Psoas muscle (tissue), 7 donors: ENCODE measurements at regions not wholly inside any gene's neighbourhood (a gene's known extent, or its start where the extent isn't known, plus 50 kb on each side); places are given as distances from the start of the nearest gene placed in this dataset.

Experiments used
- ATAC-seq, 4 donors: fragments of 200-7000 bp; cut with Tn5 transposase; one replicate each; pipeline ENCODE4 v1.9.1; 2020; ENCODE audit warnings: moderate library complexity in 3 of 4, mild to moderate bottlenecking in 2 of 4
- DNase-seq, 2 donors: peaks; one replicate each; pipeline ENCODE4 v3.0.0-alpha.2; 2020
- H3K27ac ChIP-seq: fragments of 200-600 bp; one replicate; pipeline ENCODE4 v1.8.0; 2022
- H3K27me3 ChIP-seq, 3 donors: fragments of 200-600 bp in 1 of 3; one replicate each; pipeline versions ENCODE4 v1.6.1 to v1.8.0; 2013 to 2022; ENCODE audit warnings: low read length in 2 of 3, mild to moderate bottlenecking in 2 of 3, moderate library complexity in 1 of 3; ENCODE audit not compliant: insufficient read depth in 3 of 3
- H3K36me3 ChIP-seq, 2 donors: fragments of 200-600 bp in 1 of 2; one replicate each; pipeline versions ENCODE4 v1.6.1 to v1.8.0; 2013 to 2022; ENCODE audit warnings: low read depth in 1 of 2, mild to moderate bottlenecking in 1 of 2, moderate library complexity in 1 of 2; ENCODE audit not compliant: insufficient read depth in 1 of 2
- H3K4me1 ChIP-seq: fragments of 200-600 bp; one replicate; pipeline ENCODE4 v1.8.0; 2022
- H3K4me3 ChIP-seq: fragments of 200-600 bp; one replicate; pipeline ENCODE4 v1.8.0; 2022; ENCODE audit warnings: mild to moderate bottlenecking
- H3K9me3 ChIP-seq: fragments of 200-600 bp; one replicate; pipeline ENCODE4 v1.8.0; 2022
- WGBS, 3 donors: extraction: QIAGEN DNeasy Blood & Tissue Kit; methylation state at CpG; one replicate each; pipeline versions ENCODE4 v1.1.6 to v1.1.7; 2013; 5-methylcytosine and 5-hydroxymethylcytosine counted together
- intact Hi-C, 2 donors: fragments of 100-400 bp; cut with DNase I; formaldehyde crosslinking; loops; one replicate each; pipeline versions ENCODE4 v1.11.0 to v1.14.2; 2022
- TF ChIP-seq, protein P1 (sequence below): fragments of 200-600 bp; IDR thresholded peaks from one replicate; pipeline ENCODE4 v1.8.0; 2022; ENCODE audit warnings: antibody characterized with exemption
- donor health status: healthy with polysubstance abuse.
- donor health status: DM: no; HTN: no; CAD: no; lungs with moderate emphysema.
- donor health status: Bipolar disorder and iron deficiency.
- donor health status: healthy.
- donor health status: DM: yes; HTN: yes; CAD: no.
- donor health status: DM: no; HTN: no; CAD: no.
- donor health status: DM: yes; HTN: yes; CAD: no.

DNA sequence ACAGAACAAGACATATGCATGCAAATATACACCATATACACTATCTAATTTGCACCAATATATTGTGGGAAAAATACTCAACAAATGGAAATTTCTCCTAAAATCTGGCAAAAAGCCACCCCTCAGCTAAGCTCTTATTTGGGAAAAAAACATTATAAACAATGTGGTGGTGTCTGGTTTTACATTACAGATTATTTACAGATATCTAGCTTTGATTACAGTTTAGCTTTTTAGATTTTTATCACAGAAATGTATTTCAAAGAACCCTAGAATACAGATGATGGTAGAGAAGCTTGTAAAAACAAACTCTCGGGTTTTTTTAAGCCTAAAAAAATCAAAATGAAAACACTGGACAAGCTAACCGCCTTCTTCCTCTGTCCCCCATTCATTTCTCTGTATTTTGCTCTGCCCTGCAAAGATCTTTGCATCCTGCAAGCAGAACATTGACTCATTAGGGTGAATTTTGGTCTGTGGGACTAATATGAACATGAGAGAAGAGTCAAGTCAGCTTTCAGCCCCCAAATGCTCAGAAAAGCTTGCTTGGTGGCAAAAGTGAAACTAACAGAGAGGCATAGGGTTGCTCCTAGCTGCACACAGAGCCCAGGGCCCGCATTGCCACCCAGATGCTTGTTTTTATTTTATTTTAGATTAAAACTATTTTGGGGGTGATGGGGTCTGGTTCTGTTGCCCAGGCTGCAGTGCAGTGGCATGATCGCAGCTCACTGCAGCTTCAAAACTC is 88.8 kb upstream of the LYZL1 start:
- Histone ChIP-seq H3K4me1 (no peaks in the 10 kb centered on the region), H3K27ac (no peak overlapping the region), H3K4me3 (no peak overlapping the region), H3K36me3 (no peaks in the 10 kb centered on the region), H3K27me3 (no peaks in the 10 kb centered on the region), H3K9me3 (no peaks in the 10 kb centered on the region)
- intact Hi-C loops, result no loop called here
- TF ChIP-seq, protein P1, sequence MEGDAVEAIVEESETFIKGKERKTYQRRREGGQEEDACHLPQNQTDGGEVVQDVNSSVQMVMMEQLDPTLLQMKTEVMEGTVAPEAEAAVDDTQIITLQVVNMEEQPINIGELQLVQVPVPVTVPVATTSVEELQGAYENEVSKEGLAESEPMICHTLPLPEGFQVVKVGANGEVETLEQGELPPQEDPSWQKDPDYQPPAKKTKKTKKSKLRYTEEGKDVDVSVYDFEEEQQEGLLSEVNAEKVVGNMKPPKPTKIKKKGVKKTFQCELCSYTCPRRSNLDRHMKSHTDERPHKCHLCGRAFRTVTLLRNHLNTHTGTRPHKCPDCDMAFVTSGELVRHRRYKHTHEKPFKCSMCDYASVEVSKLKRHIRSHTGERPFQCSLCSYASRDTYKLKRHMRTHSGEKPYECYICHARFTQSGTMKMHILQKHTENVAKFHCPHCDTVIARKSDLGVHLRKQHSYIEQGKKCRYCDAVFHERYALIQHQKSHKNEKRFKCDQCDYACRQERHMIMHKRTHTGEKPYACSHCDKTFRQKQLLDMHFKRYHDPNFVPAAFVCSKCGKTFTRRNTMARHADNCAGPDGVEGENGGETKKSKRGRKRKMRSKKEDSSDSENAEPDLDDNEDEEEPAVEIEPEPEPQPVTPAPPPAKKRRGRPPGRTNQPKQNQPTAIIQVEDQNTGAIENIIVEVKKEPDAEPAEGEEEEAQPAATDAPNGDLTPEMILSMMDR, result no peak
- DNase-seq (no peak), ATAC-seq (no peak)
- WGBS, 3 donors, result 77 to 90% (median 78%) methylated on average over 4 of the region's 4 CpGs

DNA sequence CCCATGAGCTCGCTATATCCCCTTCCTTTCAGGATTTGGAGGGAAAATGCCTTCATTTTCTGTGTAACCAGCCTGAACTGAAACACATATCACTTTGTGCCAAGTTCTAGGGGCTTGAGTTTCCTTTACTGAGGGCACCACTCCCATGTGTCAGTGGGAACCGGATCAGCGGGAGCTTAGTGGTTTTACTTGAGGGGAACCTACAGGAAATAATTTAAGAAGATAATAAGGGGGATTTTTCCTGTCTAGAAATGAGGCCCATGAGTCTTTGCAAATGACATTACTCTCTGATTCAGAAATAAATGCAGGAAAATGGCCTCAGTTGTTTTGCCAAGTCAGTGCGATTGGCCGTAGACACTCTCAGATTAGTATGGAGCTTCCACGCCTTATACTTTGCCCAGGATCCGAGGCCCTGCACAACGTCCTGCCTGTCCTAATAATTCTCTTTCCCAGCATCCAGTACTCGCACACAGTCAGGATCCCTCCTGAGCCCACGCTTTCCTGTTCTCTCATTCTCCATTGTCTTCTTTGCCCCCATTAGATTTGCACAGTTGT is 86.4 kb upstream of the LYZL1 start:
- Histone ChIP-seq H3K9me3 (no peaks in the 10 kb centered on the region), H3K27me3 (no peaks in the 10 kb centered on the region), H3K4me1 (no peaks in the 10 kb centered on the region), H3K27ac (no peak overlapping the region), H3K4me3 (no peak overlapping the region), H3K36me3 (no peaks in the 10 kb centered on the region)
- 61 to 79% (median 68%) methylated on average over 10 of the region's 10 CpGs for WGBS, 3 donors
- DNase-seq (no peak), ATAC-seq (no peak)
- intact Hi-C loops, result no loop called here
- TF ChIP-seq, protein P1, result no peak

DNA sequence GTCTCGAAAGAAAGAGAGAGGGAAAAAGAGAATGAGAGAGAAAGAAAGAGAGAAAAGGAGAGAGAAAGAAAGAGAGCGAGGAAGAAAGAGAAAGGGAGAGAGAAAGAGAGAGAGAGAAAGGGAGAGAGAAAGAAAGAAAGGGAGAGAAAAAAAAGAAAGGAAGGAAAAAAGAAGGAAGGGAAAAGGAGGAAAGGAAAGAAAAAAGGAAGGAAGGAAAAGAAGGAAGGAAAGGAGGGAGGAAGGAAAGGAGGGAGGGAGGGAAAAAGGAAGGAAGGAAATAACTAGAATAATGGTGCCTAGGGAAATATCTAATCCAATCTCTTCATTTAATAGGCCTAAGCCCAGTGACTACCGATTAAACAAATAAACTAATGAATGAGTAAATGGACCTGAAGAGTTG is 85.4 kb upstream of the LYZL1 start:
- ATAC-seq (no peak), DNase-seq (no peak)
- no peak overlapping the region for H3K4me3 ChIP-seq
- no peaks in the 10 kb centered on the region for H3K36me3 ChIP-seq
- WGBS, 3 donors, result 96 to 100% (median 97%) methylated on average over 3 of the region's 3 CpGs
- TF ChIP-seq, protein P1, result no peak
- no peaks in the 10 kb centered on the region for H3K27me3 ChIP-seq
- H3K27ac ChIP-seq, result no peak overlapping the region
- no peaks in the 10 kb centered on the region for H3K9me3 ChIP-seq
- H3K4me1 ChIP-seq, result no peaks in the 10 kb centered on the region
- intact Hi-C loops, result no loop called here

DNA sequence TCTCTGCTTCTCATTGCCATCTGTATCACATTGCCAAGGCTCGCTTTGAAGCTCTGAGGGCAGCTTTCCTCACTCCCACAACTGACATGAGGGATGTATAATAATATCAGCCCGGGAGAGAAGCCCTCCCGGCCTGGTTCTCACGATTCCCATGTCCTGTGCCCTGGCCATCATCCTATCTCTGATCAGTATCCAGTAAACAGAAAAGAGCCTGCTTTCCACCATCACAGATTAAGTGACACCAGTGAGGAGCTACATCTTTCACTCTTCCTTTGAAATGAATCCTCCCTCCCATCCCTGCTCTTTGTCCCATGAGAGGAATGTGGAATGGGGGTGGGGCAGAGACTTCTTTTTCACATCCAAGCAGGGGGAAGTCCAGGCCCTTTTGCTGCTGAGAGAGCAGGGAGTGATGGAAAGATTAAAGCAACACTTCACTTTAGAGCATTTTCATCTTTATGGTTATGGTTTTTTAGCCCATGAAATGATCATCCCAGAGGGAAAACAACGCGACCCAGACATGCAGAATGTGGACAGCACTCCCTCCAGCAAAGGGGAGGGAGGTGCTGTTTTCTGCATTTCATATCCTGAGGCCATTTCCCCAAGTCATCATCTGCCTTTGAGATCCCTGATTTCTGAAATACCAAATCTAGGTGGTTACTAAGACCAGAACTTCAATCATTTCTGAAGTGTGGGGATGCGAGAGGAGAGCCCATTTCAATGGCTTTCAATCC is 84.6 kb upstream of the LYZL1 start:
- ATAC-seq, result no peak
- no peak for DNase-seq
- Histone ChIP-seq H3K27ac (no peak overlapping the region), H3K4me3 (no peak overlapping the region), H3K36me3 (no peaks in the 10 kb centered on the region), H3K4me1 (no peaks in the 10 kb centered on the region), H3K9me3 (no peaks in the 10 kb centered on the region), H3K27me3 (no peaks in the 10 kb centered on the region)
- WGBS, 3 donors, result 70 to 83% (median 75%) methylated on average over 7 of the region's 7 CpGs
- intact Hi-C loops, result no loop called here
- TF ChIP-seq, protein P1, result no peak
